ENCODE measurements at regions not wholly inside any gene's neighbourhood (a gene's known extent, or its start where the extent isn't known, plus 50 kb on each side); places are given as distances from the start of the nearest gene placed in this dataset.

- TF ChIP-seq, protein P1, sequence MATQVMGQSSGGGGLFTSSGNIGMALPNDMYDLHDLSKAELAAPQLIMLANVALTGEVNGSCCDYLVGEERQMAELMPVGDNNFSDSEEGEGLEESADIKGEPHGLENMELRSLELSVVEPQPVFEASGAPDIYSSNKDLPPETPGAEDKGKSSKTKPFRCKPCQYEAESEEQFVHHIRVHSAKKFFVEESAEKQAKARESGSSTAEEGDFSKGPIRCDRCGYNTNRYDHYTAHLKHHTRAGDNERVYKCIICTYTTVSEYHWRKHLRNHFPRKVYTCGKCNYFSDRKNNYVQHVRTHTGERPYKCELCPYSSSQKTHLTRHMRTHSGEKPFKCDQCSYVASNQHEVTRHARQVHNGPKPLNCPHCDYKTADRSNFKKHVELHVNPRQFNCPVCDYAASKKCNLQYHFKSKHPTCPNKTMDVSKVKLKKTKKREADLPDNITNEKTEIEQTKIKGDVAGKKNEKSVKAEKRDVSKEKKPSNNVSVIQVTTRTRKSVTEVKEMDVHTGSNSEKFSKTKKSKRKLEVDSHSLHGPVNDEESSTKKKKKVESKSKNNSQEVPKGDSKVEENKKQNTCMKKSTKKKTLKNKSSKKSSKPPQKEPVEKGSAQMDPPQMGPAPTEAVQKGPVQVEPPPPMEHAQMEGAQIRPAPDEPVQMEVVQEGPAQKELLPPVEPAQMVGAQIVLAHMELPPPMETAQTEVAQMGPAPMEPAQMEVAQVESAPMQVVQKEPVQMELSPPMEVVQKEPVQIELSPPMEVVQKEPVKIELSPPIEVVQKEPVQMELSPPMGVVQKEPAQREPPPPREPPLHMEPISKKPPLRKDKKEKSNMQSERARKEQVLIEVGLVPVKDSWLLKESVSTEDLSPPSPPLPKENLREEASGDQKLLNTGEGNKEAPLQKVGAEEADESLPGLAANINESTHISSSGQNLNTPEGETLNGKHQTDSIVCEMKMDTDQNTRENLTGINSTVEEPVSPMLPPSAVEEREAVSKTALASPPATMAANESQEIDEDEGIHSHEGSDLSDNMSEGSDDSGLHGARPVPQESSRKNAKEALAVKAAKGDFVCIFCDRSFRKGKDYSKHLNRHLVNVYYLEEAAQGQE (IDR thresholded peaks at IDR 0.05; ENCODE audit: insufficient read depth in 1 of 2, low read depth in 2 of 2, low read length in 1 of 2) = no peak
- TF ChIP-seq POLR2AphosphoS5 (IDR thresholded peaks at IDR 0.05; ENCODE audit: low read depth, low read length) (no peak), SIN3A (IDR thresholded peaks at IDR 0.05; ENCODE audit: borderline replicate concordance, insufficient read depth, low read depth, low read length) (no peak), TCF7L2 (IDR thresholded peaks at IDR 0.05; ENCODE audit: low read depth, low read length) (no peak), CTCF (IDR thresholded peaks at IDR 0.05) (no peak)
- Histone ChIP-seq H3K4me3 (ENCODE audit: low read depth in 2 of 2, low read length in 2 of 2) (no peak overlapping the region), H3K27me3 (ENCODE audit: control insufficient read depth, insufficient read depth, low read length) (no peaks in the 10 kb centered on the region), H3K4me1 (ENCODE audit: control insufficient read depth, insufficient read depth, low read length) (no peaks in the 10 kb centered on the region), H3K36me3 (ENCODE audit: control insufficient read depth, insufficient read depth, low read length) (no peaks in the 10 kb centered on the region), H3K27ac (ENCODE audit: low read length) (no peak overlapping the region), H3K9me3 (ENCODE audit: control insufficient read depth, insufficient read depth, low read depth, low read length) (no peaks in the 10 kb centered on the region)
- intact Hi-C loops (cut with micrococcal nuclease; ENCODE audit: unreplicated experiment) (no loop called here), in situ Hi-C loops (cut with HindIII; ENCODE audit: low pct_unique_long_range_greater_than_20kb, low sequenced_read_pairs) (no loop called here)
- CTCF ChIA-PET = no interaction called here
- POLR2A ChIA-PET = no interaction called here
- BruUV-seq (replicated peaks) = no TSS peak
- no peak for DNase-seq (ENCODE audit: low read depth, low spot score)
- no peak for ATAC-seq
Measured at GRCh38 chr2:56812432-56812831, 628.6 kb downstream of the CCDC85A start.

DNA sequence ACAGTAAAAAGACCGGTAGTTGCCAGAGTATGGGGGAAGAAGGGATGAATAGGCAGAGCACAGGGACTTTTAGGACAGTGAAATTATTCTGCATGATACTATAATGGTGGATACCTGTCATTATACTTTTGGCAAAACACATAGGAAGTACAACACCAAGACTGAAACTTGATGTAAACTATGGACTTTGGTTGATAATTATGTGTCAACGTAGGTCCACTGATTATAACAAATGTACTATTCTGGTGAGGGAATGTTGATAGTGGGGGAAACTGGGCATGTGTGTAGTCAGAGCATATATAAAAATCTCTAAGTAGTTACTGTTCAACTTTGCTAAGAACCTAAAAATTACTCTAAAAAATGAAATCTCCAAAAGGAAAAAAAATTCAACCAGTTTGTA, 629.7 kb downstream of the CCDC85A start:
- ATAC-seq (no peak), DNase-seq (ENCODE audit: low read depth, low spot score) (no peak)
- in situ Hi-C loops (cut with HindIII; ENCODE audit: low pct_unique_long_range_greater_than_20kb, low sequenced_read_pairs) (no loop called here), intact Hi-C loops (cut with micrococcal nuclease; ENCODE audit: unreplicated experiment) (no loop called here)
- Histone ChIP-seq H3K9me3 (ENCODE audit: control insufficient read depth, insufficient read depth, low read depth, low read length) (no peaks in the 10 kb centered on the region), H3K27ac (ENCODE audit: low read length) (no peak overlapping the region), H3K4me3 (ENCODE audit: low read depth in 2 of 2, low read length in 2 of 2) (no peak overlapping the region), H3K27me3 (ENCODE audit: control insufficient read depth, insufficient read depth, low read length) (no peaks in the 10 kb centered on the region), H3K36me3 (ENCODE audit: control insufficient read depth, insufficient read depth, low read length) (no peaks in the 10 kb centered on the region), H3K4me1 (ENCODE audit: control insufficient read depth, insufficient read depth, low read length) (no peaks in the 10 kb centered on the region)
- CTCF ChIA-PET = no interaction called here
- TF ChIP-seq SIN3A (IDR thresholded peaks at IDR 0.05; ENCODE audit: borderline replicate concordance, insufficient read depth, low read depth, low read length) (no peak), TCF7L2 (IDR thresholded peaks at IDR 0.05; ENCODE audit: low read depth, low read length) (no peak), CTCF (IDR thresholded peaks at IDR 0.05) (no peak), POLR2AphosphoS5 (IDR thresholded peaks at IDR 0.05; ENCODE audit: low read depth, low read length) (no peak)
- TF ChIP-seq, protein P1 (IDR thresholded peaks at IDR 0.05; ENCODE audit: insufficient read depth in 1 of 2, low read depth in 2 of 2, low read length in 1 of 2) = no peak
- POLR2A ChIA-PET = no interaction called here
- BruUV-seq (replicated peaks) = no TSS peak

All from Panc1 (cell line).